ENCODE measurements at regions not wholly inside any gene's neighbourhood (a gene's known extent, or its start where the extent isn't known, plus 50 kb on each side); places are given as distances from the start of the nearest gene placed in this dataset.

DNA sequence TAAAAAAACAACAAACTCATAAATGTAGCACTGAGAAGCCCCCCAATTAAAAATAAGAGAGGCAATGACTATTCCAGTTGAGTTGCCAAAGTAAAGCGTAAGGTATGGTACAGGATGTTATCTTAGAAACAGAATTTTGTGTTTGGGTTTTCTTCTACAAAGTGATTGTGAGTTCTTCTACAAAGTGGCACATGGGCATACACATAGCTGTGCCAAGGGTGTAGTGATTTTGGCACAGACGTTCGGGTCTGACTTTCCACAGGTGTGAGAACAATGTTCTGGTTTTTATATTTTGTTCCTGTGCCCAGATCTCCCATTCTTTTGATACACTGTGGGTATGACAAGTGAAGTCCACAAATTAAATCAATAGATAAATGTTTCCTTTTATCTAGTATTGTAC is 190.1 kb upstream of the CSNK1A1L start:
- TF ChIP-seq, protein P1, sequence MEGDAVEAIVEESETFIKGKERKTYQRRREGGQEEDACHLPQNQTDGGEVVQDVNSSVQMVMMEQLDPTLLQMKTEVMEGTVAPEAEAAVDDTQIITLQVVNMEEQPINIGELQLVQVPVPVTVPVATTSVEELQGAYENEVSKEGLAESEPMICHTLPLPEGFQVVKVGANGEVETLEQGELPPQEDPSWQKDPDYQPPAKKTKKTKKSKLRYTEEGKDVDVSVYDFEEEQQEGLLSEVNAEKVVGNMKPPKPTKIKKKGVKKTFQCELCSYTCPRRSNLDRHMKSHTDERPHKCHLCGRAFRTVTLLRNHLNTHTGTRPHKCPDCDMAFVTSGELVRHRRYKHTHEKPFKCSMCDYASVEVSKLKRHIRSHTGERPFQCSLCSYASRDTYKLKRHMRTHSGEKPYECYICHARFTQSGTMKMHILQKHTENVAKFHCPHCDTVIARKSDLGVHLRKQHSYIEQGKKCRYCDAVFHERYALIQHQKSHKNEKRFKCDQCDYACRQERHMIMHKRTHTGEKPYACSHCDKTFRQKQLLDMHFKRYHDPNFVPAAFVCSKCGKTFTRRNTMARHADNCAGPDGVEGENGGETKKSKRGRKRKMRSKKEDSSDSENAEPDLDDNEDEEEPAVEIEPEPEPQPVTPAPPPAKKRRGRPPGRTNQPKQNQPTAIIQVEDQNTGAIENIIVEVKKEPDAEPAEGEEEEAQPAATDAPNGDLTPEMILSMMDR (IDR thresholded peaks at IDR 0.05; ENCODE audit: poor library complexity) = no peak
- TF ChIP-seq EZH2 (IDR thresholded peaks at IDR 0.05; ENCODE audit: borderline replicate concordance) (no peak), EZH2phosphoT487 (IDR thresholded peaks at IDR 0.05; ENCODE audit: low read depth, severe bottlenecking, unreplicated experiment) (no peak)

Measured in hepatocyte (in vitro differentiated cells).